GM18520 (cell line): ENCODE measurements at regions not wholly inside any gene's neighbourhood (a gene's known extent, or its start where the extent isn't known, plus 50 kb on each side); places are given as distances from the start of the nearest gene placed in this dataset.
A peak's percentile ranks its signal among the peaks of the same experiment; 100 is the strongest.
"Not testable (repeated sequence)": the region's sequence is repeated elsewhere in the genome, so short reads cannot be mapped to it uniquely, and the experiment has no call there.

Source experiments
- ATAC-seq: cut with Tn5 transposase; IDR thresholded peaks from one replicate; pipeline ENCODE4 v1.9.1; 2021; ENCODE audit not compliant: unreplicated experiment

DNA sequence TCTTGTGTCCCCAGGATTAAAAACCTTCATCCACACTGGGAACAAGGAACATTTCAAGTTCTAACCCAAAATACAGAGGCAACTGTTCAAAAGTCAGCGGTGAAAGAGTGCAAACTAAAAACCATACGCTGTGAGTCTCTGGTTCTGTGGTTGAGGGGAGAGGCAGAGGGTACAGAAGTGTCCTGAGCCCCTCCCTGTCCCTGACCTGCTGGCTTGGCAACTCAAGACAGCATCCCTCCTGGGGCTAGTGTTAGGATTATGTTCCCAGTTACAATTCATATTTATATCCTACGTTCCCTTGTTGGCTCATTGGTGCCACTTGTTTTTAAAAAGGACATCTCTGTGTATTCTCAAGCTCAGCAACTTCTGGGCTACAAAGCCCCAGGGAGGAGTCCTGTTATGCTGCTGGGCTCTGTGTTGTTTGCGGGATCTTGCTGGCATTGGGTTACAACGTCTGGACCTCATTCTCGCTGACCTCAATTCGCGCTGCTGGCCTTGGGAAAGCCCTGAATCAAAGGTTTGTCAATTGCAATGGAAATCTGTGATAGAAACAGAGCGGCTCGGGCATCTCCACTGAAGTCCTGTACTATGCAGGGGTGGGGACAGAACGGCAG is 420.8 kb downstream of the FUT8 start:
- ATAC-seq: no peak

DNA sequence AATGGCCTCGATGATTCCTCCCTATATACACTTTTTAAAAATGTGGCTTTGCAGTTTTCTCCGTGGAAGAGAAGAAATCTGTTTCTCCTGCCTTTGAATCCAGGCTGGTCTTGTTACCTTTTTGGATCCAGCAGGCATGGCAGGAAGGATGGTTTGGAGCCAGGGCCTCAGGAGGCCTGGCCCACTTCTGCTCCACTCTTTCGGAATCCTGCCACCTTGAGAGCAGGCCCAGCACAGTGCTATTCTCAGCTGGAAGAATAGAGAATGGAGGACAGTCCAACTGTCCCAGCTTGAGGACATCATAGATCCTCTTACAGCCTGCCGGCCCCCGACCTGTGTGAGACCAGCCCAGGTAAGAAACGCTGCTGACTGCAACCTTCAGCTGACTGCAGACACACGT is 421.5 kb downstream of the FUT8 start:
- no peak for ATAC-seq

DNA sequence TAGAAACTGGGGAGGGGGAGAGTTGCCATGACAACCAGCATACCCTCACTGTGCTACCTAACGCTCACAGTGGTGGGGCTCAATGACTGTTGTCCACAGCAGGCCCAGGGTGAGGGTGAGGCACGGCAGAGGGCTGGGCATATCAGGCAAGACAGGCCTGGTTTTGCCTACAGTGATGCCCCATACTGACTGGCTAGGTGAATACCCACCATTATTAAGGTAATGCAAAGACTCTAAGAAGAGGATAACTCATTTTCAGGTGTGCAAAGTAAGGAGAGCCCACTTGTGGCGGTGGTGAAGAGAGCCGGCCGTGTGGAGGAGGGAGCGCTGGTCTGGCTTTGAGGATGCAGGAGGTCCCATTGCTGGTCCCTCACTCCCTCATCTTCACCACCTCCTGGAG is 422.3 kb downstream of the FUT8 start:
- no peak for ATAC-seq

DNA sequence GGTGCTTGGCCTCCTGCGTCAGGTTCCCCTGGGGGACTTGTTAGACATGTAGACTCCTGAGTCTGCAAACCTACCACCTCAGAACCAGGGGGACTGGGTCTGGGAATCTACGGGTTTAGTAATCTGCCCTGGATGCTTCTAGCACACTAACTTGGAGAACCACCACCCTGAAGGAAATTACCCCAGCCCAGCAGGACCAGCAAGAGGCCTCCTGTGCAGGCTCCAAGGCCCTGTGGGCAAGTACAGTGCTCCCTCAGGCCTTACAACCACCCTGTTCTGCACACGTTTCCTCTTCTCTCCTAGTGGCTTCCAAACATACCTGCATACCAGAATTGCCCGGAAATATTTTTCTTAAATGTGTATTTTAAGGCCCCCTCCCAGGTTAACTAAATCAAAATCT is 423.0 kb downstream of the FUT8 start:
- no peak for ATAC-seq

DNA sequence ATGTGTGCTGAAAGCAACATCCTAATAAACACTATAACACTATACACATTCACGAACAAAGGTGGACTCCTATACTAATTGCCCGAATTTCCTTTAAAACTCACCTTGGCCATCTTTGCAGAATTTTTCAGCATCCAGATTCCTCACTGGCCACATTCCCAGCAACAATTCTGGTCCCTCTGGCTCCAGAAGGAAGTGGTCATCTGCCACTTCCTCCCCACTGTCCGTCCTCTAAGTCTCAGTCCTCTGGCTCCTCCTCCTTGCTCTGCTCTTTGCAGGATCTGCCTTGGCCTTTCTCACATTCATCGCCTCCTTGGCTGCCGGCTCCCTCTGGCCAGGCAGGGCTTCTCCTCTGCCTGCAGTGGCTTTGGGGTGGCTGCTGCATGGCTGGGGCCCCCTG is 426.0 kb downstream of the FUT8 start:
- no peak for ATAC-seq

DNA sequence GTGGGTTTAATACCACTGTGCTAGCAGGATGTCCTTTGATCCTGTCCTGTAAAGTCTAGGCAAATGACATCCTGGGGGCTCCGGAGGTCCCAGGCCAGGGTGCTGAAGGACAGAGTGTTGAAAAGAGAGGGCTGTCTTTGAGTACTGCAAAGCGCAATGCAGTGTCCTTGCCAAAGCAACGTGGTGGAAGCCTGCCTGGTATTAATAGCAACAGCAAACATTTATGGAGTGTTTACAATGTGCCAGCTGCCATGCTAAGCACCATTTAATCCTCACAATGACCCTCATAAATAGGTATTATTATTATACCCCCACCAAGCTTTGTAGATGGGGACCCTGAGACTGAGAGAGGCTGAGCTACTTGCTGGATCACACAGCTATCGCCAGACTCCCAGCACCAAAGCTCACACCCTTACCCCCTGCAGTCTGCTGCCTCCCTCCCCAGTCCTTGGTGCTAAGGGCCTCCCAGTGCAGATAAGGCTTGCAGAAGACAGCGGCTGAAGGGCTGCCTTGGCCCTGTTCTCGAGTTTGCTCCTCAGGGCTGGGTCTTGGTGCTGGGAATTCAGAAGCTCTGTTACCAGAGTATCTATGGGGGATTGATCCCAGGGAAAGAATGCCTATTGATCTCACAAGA is 427.7 kb downstream of the FUT8 start:
- no peak for ATAC-seq

DNA sequence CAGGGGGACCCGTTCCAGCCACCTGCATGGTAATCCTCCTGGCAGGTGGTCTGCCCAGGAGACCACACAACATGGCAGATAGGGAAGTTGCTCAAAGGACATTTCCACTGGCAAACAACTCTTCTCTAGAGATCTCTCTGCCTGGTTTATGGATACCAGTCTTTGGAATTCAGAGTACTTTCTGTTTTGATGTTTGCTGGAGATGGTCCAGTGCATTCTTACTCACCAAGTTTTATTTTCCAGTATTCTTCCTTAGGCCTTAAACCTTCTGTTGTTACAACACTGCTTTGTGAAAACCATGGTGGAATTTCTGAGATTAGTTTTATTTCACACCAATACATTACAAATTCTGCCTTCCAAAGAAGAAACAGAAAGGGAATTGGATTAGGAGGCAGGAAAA is 428.3 kb downstream of the FUT8 start:
- no peak for ATAC-seq

DNA sequence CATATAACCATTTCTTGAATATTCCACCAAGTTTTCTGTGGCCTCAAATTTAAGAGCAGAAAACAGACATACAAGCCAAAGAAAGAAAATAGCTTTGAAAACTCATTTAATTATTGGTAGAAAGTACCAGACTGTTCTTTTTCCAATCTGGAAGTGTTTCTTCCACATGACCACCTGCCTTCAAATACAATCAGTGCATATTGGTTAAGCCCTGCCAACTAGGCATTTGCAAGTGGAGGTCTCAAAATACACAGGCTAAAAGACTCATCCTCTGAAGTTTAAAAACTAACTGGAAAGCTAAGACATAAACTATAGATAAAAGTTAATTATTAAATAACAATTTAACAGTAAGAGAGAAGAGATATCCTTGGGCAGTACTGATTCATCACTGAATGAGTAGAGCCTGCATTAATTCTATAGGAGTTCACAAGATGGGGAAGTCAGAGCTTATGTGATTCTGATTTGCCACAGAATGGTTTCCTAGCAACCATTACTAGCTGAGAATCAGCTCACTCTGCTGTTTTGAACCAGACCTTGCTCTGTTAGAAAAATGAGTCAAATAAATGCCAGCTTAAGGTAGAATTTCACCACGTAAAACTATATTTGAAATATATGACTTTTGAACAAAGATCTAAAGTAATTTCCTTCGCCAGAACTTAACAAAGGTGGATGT is 433.8 kb downstream of the FUT8 start:
- no peak for ATAC-seq

DNA sequence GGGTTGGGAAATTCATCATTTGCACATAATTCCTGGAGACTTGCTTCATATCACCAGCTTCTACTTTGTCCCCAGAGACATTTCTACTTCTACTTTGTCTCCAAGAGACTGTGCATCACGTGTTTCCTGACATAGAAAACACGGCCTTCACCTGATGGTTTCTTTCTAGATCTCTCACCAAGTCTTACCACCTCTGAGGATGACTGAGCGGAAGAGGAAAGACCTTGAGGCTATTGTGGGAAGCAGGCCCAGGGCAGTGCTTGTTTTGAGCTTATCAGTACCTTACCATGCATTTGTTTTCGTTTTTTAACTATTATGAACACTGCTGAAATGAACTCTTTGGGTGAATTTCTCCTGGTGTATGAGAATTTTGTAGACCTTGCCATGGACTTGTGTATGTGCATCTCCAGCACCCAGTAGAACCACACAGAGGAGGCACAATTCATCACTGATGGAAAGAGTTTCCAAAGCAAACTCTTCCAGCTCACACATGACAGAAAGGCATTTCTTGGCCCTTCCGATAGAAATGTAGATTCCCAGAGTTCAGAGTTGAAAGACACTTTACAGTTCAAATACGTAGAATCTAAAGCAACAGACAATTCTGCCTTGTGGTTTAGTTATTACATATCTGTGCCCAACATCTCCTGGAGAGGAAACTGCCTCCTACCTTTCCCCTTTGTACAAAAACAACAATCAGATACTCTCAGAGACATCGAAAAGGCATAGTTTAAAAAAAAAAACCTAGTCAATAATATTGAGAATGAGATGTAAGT is 434.7 kb downstream of the FUT8 start:
- ATAC-seq: peak; percentile 57

DNA sequence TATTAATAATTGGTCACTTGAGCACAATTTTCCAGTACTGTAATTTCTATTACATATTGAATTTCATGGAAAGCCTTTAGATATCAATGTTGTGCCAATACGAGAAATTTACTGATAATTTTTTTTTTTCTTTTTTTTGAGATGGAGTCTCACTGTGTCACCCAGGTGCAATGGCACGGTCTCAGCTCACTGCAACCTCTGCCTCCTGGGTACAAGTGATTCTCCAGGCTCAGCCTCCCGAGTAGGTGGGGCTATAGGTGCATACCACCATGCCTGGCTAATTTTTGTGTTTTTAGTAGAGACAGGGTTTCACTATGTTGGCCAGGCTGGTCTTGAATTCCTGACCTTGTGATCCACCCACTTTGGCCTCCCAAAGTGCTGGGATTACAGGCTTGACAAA is 435.4 kb downstream of the FUT8 start:
- ATAC-seq: not testable (repeated sequence)

DNA sequence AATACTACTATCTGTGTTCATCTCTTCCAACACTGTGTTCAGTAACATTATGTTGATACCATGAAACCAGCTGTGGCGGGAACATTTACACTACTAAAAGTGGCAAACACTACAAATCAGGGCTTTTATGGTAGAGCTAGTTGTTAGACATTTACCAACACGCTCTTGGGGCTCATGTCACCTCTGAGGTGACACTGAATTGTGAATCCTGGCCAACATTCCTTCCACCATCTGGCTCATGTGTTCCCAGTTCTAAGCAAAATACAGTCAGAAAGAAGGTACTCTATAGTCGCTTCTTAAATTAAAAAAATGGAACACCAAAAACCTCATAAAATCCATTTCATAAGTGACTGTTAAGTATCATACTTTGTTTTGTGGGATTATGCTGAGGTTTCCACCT is 436.6 kb downstream of the FUT8 start:
- ATAC-seq: no peak

DNA sequence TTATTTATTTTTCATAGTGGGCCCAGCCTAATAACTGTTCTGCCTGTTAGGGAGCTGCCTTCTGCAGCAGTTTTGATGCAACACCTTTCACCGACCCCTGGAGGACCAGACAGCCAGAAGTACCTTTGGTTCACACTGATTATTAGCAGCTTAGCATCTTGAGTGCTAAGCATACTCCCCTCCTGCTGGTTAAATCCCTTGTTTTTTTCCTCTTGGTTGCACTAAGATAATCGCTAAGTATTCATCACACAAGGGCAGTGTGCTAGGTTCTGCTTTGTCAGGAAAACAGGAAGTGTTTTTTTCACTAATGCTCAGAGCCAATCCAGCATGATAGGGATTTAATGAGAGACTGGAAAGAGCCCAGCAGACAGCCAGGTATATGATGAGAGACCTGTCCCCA is 437.0 kb downstream of the FUT8 start:
- ATAC-seq: no peak

DNA sequence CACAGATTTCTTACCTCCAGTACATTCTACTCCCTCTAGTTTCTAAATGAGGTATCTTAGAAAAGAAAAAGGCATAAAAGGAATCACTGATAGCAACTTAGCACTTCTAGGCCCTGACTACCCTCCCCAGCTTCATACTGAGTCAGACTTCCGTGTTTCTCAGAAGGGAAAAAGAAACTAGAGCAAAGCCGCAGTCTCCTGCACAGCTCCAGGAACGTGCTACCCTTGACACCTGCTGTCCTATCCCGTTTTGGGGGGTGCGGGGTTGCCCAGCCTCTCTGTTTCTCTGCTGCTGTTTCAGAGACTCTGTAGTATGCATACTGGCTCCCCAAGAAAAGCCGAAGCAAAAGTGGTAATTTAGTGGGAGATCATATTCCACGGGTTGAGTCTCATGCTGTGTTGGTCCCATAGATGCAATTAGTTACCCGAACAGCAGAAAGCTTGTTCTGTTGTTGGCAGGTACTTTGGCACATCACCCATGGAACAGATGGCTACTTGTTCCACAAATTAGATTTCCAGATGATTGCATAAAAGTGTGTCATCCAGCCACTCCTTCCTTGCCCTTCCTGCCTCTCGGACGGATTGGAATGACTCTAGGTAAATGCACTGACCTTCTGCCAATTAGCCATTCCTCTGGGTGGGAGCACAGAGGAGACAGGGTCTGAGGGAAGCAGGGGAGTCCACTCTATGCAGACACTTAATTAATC is 438.1 kb downstream of the FUT8 start:
- no peak for ATAC-seq

DNA sequence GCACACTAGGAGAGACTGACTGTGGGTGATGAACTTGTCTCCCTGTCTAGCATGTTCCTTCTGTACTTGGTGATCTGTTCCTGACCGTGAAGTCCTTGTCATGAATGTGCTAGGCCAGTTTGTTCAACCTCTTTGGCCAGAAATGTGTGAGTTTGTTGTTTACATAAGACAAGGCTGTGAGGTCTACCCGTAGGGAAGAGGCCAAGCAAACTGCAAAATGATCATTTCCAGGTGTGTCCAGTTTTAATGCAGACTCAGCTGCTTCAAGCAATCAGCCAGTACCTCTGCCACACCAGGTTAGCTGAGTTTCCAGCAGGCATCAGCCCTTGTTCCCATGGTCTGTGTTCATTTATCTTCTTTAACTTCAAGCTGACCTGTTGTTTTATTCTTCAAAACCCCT is 440.2 kb downstream of the FUT8 start:
- ATAC-seq: no peak

DNA sequence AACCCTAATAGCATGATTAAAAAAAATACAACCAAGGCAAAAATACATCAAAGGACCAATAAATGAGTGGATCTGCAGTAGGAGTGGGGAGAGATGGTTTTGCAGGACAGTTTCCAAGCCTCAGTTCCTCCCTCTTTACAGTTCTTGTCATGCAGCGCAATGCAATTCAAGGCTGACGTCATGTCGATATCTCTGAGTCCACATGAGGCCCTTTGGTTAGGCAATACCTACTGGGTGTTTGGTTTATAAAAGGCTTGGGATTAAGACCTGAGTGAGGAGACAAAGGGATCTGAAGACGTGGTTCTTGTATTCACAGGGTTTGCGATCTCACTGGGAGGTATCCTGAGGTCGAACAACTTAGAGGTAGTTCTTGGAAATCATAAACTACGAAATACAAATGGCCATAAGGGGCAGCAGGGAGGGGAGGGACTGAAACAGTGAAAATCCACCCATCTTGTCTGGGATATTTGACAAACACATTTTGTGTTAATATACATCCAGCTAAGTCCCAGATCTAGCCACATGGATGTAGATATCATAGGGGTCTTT is 441.0 kb downstream of the FUT8 start:
- ATAC-seq: no peak

DNA sequence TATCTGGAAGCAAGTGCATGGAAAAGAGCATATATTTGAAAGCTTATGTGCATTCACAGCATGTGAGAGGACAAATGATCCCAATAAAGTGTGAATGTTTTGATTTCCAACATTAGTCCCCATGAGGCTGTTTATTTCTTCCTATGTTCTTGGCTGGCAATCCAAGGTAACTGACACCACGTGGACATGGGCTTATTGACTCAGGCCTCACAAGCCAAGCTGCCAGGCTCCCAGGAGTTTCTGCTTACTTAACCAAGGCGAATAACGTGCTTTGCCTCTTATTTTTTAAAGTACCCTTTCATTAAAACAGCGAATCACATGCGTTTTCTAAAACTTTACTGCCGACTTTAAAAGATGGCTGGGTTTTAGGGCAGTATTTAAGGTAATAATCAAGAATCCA is 441.7 kb downstream of the FUT8 start:
- no peak for ATAC-seq

DNA sequence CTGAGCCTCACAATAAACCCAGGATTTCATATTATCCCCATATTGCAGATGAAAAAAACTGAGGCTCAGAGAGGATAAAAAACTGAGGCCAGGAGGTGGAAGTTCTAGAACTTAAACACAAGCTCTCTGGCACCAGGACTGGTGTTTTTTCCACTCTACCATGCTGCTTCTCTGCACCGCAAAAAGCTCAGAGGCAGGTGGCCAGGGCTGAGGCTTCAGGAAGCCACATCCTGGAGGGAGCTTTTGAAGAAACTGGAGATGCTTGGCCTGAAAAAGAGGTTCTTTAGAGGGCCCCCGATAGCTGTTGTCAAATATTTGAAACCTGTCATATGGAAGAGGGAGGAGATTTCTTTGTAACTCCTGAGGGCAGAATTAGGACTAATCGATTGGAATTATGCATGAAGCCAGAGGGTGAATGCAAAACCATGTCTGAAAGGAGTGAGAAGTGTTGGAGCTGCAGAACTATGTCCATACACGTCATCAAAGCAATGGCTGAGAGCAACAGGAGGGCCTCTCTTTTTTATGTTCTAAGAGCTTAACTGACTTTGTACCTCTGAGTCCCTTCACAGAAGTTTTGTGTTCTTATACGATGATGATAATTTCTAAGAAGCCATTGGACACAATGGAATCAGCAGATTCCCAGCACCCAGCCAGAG is 448.6 kb downstream of the FUT8 start:
- no peak for ATAC-seq

DNA sequence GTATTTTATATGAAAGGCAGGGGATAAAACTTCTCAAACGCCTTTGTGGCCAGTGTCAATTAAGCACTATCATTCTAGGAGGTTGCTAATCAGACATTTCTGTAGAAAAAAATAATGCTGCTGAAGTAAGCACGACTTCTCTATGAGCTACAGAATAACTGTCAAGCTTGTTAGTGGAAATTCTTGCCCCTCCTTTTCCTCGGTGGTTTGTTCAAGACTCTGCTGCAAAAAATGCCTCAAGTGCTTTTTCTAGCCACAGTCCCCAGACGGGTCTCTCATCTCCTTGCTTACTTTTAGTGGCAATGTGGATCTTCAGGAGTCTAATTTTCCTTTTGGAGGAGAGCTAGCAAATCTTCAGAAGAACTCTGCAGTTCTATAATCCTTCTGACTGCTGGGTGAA is 452.0 kb downstream of the FUT8 start:
- ATAC-seq: no peak

DNA sequence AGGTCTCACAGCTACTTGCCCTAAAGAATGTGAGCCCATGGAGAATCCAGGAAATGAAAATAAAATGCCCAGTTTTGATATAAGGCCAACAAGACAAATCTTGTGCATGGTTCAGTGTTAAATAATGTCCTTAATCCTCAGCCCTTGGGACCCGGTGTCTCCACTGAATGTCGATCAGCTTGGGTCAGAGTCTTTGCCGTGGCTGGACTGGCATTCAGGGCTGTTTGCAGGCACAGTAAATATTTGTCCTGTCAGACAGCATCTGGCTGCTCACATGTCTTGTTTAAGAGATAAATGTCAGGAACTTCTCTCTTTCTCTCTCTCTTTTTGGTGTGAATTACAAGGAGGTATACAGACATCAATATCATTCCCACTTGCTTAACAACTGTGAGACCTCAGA is 452.5 kb downstream of the FUT8 start:
- ATAC-seq: no peak

DNA sequence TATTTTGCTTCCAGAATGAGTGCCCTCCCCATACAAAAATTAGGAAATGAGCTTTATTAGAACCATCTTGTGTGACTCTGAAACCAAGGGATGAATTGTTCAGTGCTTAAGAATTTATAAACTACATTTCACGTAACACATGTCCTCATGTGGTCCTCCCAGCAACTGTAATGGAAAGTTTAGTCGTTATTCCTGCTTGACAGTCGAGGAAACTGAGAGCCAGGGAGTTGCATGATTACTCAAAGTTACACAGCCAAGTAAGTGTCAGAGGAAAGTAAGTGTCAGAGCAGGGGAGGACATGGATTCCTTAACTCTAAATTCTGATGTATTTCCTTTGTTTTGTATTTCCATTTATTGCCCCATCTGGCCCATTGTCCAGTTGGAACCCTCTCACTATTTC is 453.9 kb downstream of the FUT8 start:
- no peak for ATAC-seq

DNA sequence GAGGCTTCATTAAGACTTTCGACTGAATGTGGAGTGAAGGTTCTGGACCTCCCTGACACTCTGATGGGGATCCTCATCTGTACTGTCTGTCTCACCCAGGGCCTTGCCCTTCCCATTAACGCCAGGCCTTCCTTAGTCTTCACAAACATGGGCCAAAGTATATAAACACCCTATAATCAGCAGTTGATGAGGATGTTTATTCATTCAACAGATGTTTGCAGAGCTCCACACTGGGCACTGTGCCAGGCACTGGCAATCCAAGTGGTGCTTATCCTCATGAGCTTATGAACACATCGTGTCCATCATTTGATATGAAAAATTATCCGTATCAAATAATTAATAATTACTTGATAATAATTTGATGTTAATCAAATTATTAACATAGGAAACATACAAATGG is 454.4 kb downstream of the FUT8 start:
- no peak for ATAC-seq
